K562 (cell line): ENCODE measurements at regions not wholly inside any gene's neighbourhood (a gene's known extent, or its start where the extent isn't known, plus 50 kb on each side); places are given as distances from the start of the nearest gene placed in this dataset.

Source experiments
- ATAC-seq: fragments of 200-7000 bp; cut with Tn5 transposase; 3 replicates; pipeline ENCODE4 v1.9.1; 2020; ENCODE audit warnings: moderate library complexity
- BruUV-seq: library from RNA; stranded (reverse); fragments of 400-500 nt; replicated peaks from 2 replicates; lab custom pipeline; 2021; lab: Mats Ljungman, UMichigan
- CTCF ChIA-PET: fragments of 300-600 bp; formaldehyde crosslinking; extraction: SDS; loops from one replicate; lab custom pipeline; 2021; ENCODE audit warnings: low intra/inter-chr PET ratio; lab: Yijun Ruan, JAX
- POLR2A ChIA-PET: fragments of 300-600, 350-650 bp; sonication (Branson Sonifier 250); formaldehyde crosslinking; extraction: SDS; loops from one replicate; lab custom pipeline; 2021; ENCODE audit warnings: antibody characterized with exemption, inconsistent platforms; lab: Yijun Ruan, JAX
- DNase-seq, 4 experiments: peaks; one replicate each; pipeline versions ENCODE4 v3.0.0 to v3.0.0-alpha.2; 2011 to 2018; ENCODE audit warnings: low spot score in 3 of 4, mixed read lengths in 3 of 4; ENCODE audit errors: extremely low read depth in 1 of 4
- FAIRE-seq: peaks from 2 replicates; lab custom pipeline; 2011; peaks lifted over from hg19 to GRCh38; lab: Jason Lieb, UNC
- H2AFZ ChIP-seq: 2 replicates; pipeline ENCODE4 v1.6.0; 2011; ENCODE audit warnings: low read depth, low read length, control low read depth, inconsistent platforms
- H3K27ac ChIP-seq: fragments of 200-600 bp; 3 replicates; pipeline ENCODE4 v1.8.0; 2011; ENCODE audit warnings: low read depth, mild to moderate bottlenecking, control low read depth, inconsistent platforms, low read length, moderate library complexity, mixed read lengths; ENCODE audit errors: extremely low read depth
- H3K27me3 ChIP-seq, 2 experiments: fragments of 300-600 bp in 1 of 2; 2 replicates in 1 of 2; 3 replicates in 1 of 2; pipeline versions ENCODE4 v1.6.0 to v1.8.0; 2011; ENCODE audit warnings: inconsistent platforms in 2 of 2, low read length in 2 of 2, mild to moderate bottlenecking in 1 of 2, mixed read lengths in 1 of 2, moderate library complexity in 1 of 2; ENCODE audit not compliant: control insufficient read depth in 2 of 2, insufficient read depth in 2 of 2
- H3K36me3 ChIP-seq: fragments of 300-600 bp; 3 replicates; pipeline ENCODE4 v1.8.0; 2011; ENCODE audit warnings: mild to moderate bottlenecking, low read length, inconsistent platforms; ENCODE audit not compliant: control insufficient read depth, insufficient read depth
- H3K4me1 ChIP-seq, 2 experiments: fragments of 200-600 bp in 1 of 2; replicated peaks in 1 of 2; 2 replicates in 1 of 2; 3 replicates in 1 of 2; pipeline versions ENCODE4 v1.5.1 to v1.8.0; 2011; ENCODE audit warnings: inconsistent platforms in 2 of 2, low read length in 2 of 2, mild to moderate bottlenecking in 1 of 2, mixed read lengths in 1 of 2, moderate library complexity in 1 of 2; ENCODE audit not compliant: control insufficient read depth in 2 of 2, insufficient read depth in 2 of 2
- H3K4me2 ChIP-seq: 2 replicates; pipeline ENCODE4 v1.6.1; 2011; ENCODE audit warnings: low read length, control low read depth, inconsistent platforms, mixed read lengths; ENCODE audit not compliant: insufficient read depth
- H3K4me3 ChIP-seq: fragments of 200-600 bp; sonication (generic), shearing (Covaris generic); 2 replicates; pipeline ENCODE4 v1.5.1; 2016; ENCODE audit warnings: control low read depth, inconsistent platforms
- H3K79me2 ChIP-seq: fragments of 200-600 bp; 3 replicates; pipeline ENCODE4 v1.8.0; 2011; ENCODE audit warnings: low read length, inconsistent platforms; ENCODE audit not compliant: control insufficient read depth, insufficient read depth
- H3K9ac ChIP-seq, 2 experiments: 2 replicates each; pipeline versions ENCODE4 v1.6.0 to v1.6.1; 2011; ENCODE audit warnings: low read depth in 2 of 2, low read length in 2 of 2, control low read depth in 1 of 2, inconsistent platforms in 1 of 2, mild to moderate bottlenecking in 1 of 2, mixed read lengths in 1 of 2; ENCODE audit not compliant: insufficient read depth in 1 of 2
- H3K9me1 ChIP-seq: one replicate; pipeline ENCODE4 v1.6.0; 2011; ENCODE audit warnings: inconsistent platforms, mild to moderate bottlenecking, low read length, moderate library complexity; ENCODE audit not compliant: control insufficient read depth, insufficient read depth
- H3K9me3 ChIP-seq: replicated peaks from 2 replicates; pipeline ENCODE4 v1.5.1; 2011; ENCODE audit warnings: low read depth, low read length, inconsistent platforms; ENCODE audit not compliant: control insufficient read depth, insufficient read depth
- H4K20me1 ChIP-seq: replicated peaks from 2 replicates; pipeline ENCODE4 v1.6.1; 2011; ENCODE audit warnings: low read length, inconsistent platforms, mixed read lengths; ENCODE audit not compliant: control insufficient read depth, insufficient read depth
- CBFA2T2 ChIP-seq: fragments of 450-650 bp; conservative IDR thresholded peaks from 2 replicates; pipeline ENCODE4 v1.6.1; 2017; ENCODE audit warnings: mild to moderate bottlenecking
- MEF2A ChIP-seq: IDR thresholded peaks from 2 replicates; pipeline ENCODE4 v1.6.1; 2011; ENCODE audit warnings: low read depth, mild to moderate bottlenecking, low read length, moderate library complexity; ENCODE audit not compliant: control insufficient read depth
- MXI1 ChIP-seq: IDR thresholded peaks from 2 replicates; pipeline ENCODE4 v1.6.1; 2011; ENCODE audit warnings: low read depth, mild to moderate bottlenecking, improper control_type of control experiment, low read length
- PCBP1 ChIP-seq: fragments of 200-400 bp; formaldehyde crosslinking; IDR thresholded peaks from 2 replicates; pipeline ENCODE4 v1.6.1; 2018; ENCODE audit warnings: mild to moderate bottlenecking, low read depth, low read length; ENCODE audit not compliant: poor library complexity, severe bottlenecking
- PHF20 ChIP-seq: fragments of 450-650 bp; IDR thresholded peaks from 2 replicates; pipeline ENCODE4 v1.6.1; 2018; ENCODE audit not compliant: partially characterized antibody
- POLR2G ChIP-seq: fragments of 200-400 bp; formaldehyde crosslinking; IDR thresholded peaks from 2 replicates; pipeline ENCODE4 v1.6.1; 2017; ENCODE audit warnings: low read depth, mild to moderate bottlenecking, antibody characterized with exemption, low read length, moderate library complexity
- RB1 ChIP-seq: fragments of 450-650 bp; IDR thresholded peaks from 2 replicates; pipeline ENCODE4 v1.6.1; 2017; ENCODE audit warnings: low read depth, mild to moderate bottlenecking
- TAF1 ChIP-seq: IDR thresholded peaks from 2 replicates; pipeline ENCODE4 v1.6.1; 2011; ENCODE audit warnings: mild to moderate bottlenecking, low read length, moderate library complexity; ENCODE audit not compliant: insufficient read depth, control insufficient read depth, severe bottlenecking; ENCODE audit errors: extremely low read depth
- TCF15 ChIP-seq: fragments of 250-450 bp; sonication (Bioruptor Pico); IDR thresholded peaks from 2 replicates; pipeline ENCODE4 v1.8.0; 2022; ENCODE audit warnings: moderate library complexity, mild to moderate bottlenecking, inconsistent platforms
- TEAD1 ChIP-seq, 2 experiments: fragments of 450-650 bp in 1 of 2; sonication (generic) in 1 of 2; formaldehyde crosslinking; IDR thresholded peaks; 2 replicates each; pipeline versions ENCODE4 v1.4.0 to v1.8.0; 2020 to 2022; ENCODE audit warnings: mild to moderate bottlenecking in 2 of 2, missing genetic modification reagents in 1 of 2
- TFE3 ChIP-seq: fragments of 450-650 bp; formaldehyde crosslinking; IDR thresholded peaks from 2 replicates; pipeline ENCODE4 v1.4.0; 2020; ENCODE audit warnings: mild to moderate bottlenecking, mixed read lengths
- ZBED1 ChIP-seq: IDR thresholded peaks from 2 replicates; pipeline ENCODE4 v1.6.1; 2014
- ZNF140 ChIP-seq: fragments of 250-450 bp; sonication (Bioruptor Pico); IDR thresholded peaks from 2 replicates; pipeline ENCODE4 v1.8.0; 2021; ENCODE audit warnings: moderate library complexity, mild to moderate bottlenecking, inconsistent platforms
- ZNF57 ChIP-seq: fragments of 450-650 bp; formaldehyde crosslinking; IDR thresholded peaks from 2 replicates; pipeline ENCODE4 v1.4.0; 2020; ENCODE audit warnings: mild to moderate bottlenecking, moderate library complexity
- WGBS: fragments of 100-300 bp; shearing (Covaris generic); methylation state at CpG from one replicate; pipeline ENCODE4 v1.1.6; 2016; ENCODE audit warnings: low coverage, mixed read lengths; ENCODE audit not compliant: insufficient coverage; ENCODE audit errors: missing lambda C conversion rate; 5-methylcytosine and 5-hydroxymethylcytosine counted together
- in situ Hi-C: fragments of 300-500 bp; cut with MboI; formaldehyde crosslinking; loops from 4 replicates; pipeline ENCODE4 v1.15.0; 2018; ENCODE audit warnings: inconsistent platforms, mixed read lengths
- intact Hi-C: fragments of 100-400 bp; cut with micrococcal nuclease; formaldehyde crosslinking; loops from 2 replicates; pipeline ENCODE4 v1.14.2; 2022
- TF ChIP-seq, protein P1 (sequence below): fragments of 450-650 bp; conservative IDR thresholded peaks from 2 replicates; pipeline ENCODE4 v1.6.1; 2016; ENCODE audit warnings: missing genetic modification characterization, low read depth, mild to moderate bottlenecking, missing compliant biosample characterization, moderate library complexity
- TF ChIP-seq, protein P2 (sequence below): fragments of 450-650 bp; formaldehyde crosslinking; IDR thresholded peaks from 2 replicates; pipeline ENCODE4 v1.4.0; 2020; ENCODE audit warnings: mild to moderate bottlenecking, moderate library complexity
- TF ChIP-seq, protein P3 (sequence below): fragments of 450-650 bp; IDR thresholded peaks from 2 replicates; pipeline ENCODE4 v1.7.0; 2016; ENCODE audit warnings: borderline replicate concordance

- no peak for TF ChIP-seq CBFA2T2
- no peak for TF ChIP-seq ZNF140 (CRISPR knock-in tag)
- TF ChIP-seq RB1, result no peak
- TF ChIP-seq POLR2G, result no peak
- no peak for TF ChIP-seq TFE3 (CRISPR knock-in tag)
- no peak for TF ChIP-seq TCF15 (CRISPR knock-in tag)
- no peak for TF ChIP-seq PCBP1
- no peak for TF ChIP-seq ZNF57 (CRISPR knock-in tag)
Measured at GRCh38 chr7:156168434-156168833, 356.2 kb upstream of the SHH start (continued).

GRCh38 chr7:156167987-156168386 is 355.7 kb upstream of the SHH start:
- H2AFZ ChIP-seq, result no peak overlapping the region
- no peaks in the 10 kb centered on the region for H3K79me2 ChIP-seq
- H4K20me1 ChIP-seq, result peaks cover 4% of the 10 kb centered on the region; the same call in 1 of the 2 replicates
- peaks cover 17 to 45% of the 10 kb centered on the region in 2 experiments; a peak in 4 of 5 replicates for H3K27me3 ChIP-seq
- H3K9me1 ChIP-seq, result no peaks in the 10 kb centered on the region
- WGBS, result 5% methylated on average over 5 of the region's 5 CpGs
- CTCF ChIA-PET, result no interaction called here
- in situ Hi-C loops, result no loop called here
- intact Hi-C loops, result no loop called here
- H3K4me2 ChIP-seq, result no peak overlapping the region
- ATAC-seq (no peak), DNase-seq (no peak), FAIRE-seq (no peak)
- H3K27ac ChIP-seq, result no peak overlapping the region
- H3K9ac ChIP-seq, result no peak overlapping the region
- H3K9me3 ChIP-seq, result no peaks in the 10 kb centered on the region
- no TSS peak for BruUV-seq
- POLR2A ChIA-PET, result interaction anchor here (0.6 to 1.2 kb wide), 5 partner anchors 11 to 50 kb away, joined by 3 to 5 read pairs (median 3); no protein-coding TSS in a partner anchor
- peaks cover 0 to 10% of the 10 kb centered on the region in 2 experiments; a peak in 1 of 5 replicates for H3K4me1 ChIP-seq
- no peaks in the 10 kb centered on the region for H3K36me3 ChIP-seq
- no peak overlapping the region for H3K4me3 ChIP-seq
- no peak for TF ChIP-seq TEAD1 (CRISPR knock-in tag; IDR thresholded peaks at IDR 0.05)
- TF ChIP-seq, protein P1, sequence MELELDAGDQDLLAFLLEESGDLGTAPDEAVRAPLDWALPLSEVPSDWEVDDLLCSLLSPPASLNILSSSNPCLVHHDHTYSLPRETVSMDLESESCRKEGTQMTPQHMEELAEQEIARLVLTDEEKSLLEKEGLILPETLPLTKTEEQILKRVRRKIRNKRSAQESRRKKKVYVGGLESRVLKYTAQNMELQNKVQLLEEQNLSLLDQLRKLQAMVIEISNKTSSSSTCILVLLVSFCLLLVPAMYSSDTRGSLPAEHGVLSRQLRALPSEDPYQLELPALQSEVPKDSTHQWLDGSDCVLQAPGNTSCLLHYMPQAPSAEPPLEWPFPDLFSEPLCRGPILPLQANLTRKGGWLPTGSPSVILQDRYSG (tag), result no peak
- TF ChIP-seq, protein P2, sequence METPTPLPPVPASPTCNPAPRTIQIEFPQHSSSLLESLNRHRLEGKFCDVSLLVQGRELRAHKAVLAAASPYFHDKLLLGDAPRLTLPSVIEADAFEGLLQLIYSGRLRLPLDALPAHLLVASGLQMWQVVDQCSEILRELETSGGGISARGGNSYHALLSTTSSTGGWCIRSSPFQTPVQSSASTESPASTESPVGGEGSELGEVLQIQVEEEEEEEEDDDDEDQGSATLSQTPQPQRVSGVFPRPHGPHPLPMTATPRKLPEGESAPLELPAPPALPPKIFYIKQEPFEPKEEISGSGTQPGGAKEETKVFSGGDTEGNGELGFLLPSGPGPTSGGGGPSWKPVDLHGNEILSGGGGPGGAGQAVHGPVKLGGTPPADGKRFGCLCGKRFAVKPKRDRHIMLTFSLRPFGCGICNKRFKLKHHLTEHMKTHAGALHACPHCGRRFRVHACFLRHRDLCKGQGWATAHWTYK (CRISPR knock-in tag), result no peak
- TF ChIP-seq ZBED1, result no peak
- no peak for TF ChIP-seq MXI1
- TF ChIP-seq MEF2A, result no peak
- no peak for TF ChIP-seq TAF1
- TF ChIP-seq, protein P3, sequence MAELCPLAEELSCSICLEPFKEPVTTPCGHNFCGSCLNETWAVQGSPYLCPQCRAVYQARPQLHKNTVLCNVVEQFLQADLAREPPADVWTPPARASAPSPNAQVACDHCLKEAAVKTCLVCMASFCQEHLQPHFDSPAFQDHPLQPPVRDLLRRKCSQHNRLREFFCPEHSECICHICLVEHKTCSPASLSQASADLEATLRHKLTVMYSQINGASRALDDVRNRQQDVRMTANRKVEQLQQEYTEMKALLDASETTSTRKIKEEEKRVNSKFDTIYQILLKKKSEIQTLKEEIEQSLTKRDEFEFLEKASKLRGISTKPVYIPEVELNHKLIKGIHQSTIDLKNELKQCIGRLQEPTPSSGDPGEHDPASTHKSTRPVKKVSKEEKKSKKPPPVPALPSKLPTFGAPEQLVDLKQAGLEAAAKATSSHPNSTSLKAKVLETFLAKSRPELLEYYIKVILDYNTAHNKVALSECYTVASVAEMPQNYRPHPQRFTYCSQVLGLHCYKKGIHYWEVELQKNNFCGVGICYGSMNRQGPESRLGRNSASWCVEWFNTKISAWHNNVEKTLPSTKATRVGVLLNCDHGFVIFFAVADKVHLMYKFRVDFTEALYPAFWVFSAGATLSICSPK, result no peak
- no peak for TF ChIP-seq PHF20
